Caco-2 (cell line): ENCODE measurements at regions not wholly inside any gene's neighbourhood (a gene's known extent, or its start where the extent isn't known, plus 50 kb on each side); places are given as distances from the start of the nearest gene placed in this dataset.

Experiments used
- BruUV-seq: library from RNA; stranded (reverse); fragments of 400-500 nt; replicated peaks from 2 replicates; lab custom pipeline; 2021; lab: Mats Ljungman, UMichigan
- CTCF ChIA-PET: fragments of 300-600 bp; sonication (Branson Sonifier 250); formaldehyde crosslinking; loops from one replicate; lab custom pipeline; 2022; ENCODE audit warnings: antibody characterized with exemption; lab: Charles Lee
- POLR2A ChIA-PET: fragments of 300-600 bp; sonication (Branson Sonifier 250); formaldehyde crosslinking; loops from one replicate; lab custom pipeline; 2022; ENCODE audit warnings: antibody characterized with exemption; lab: Charles Lee
- DNase-seq, 2 experiments: peaks; one replicate each; pipeline versions ENCODE4 v3.0.0 to v3.0.0-alpha.2; 2020 to 2022
- H3K27me3 ChIP-seq: replicated peaks from 2 replicates; pipeline ENCODE4 v1.6.0; 2011; ENCODE audit warnings: low read length; ENCODE audit not compliant: control insufficient read depth, insufficient read depth
- H3K36me3 ChIP-seq: 2 replicates; pipeline ENCODE4 v1.5.1; 2011; ENCODE audit warnings: low read length; ENCODE audit not compliant: control insufficient read depth, insufficient read depth
- H3K4me1 ChIP-seq: fragments of 250-450 bp; sonication (Bioruptor Pico); 2 replicates; pipeline ENCODE4 v1.5.1; 2020; ENCODE audit warnings: mild to moderate bottlenecking
- H3K4me3 ChIP-seq: 2 replicates; pipeline ENCODE4 v1.5.1; 2011; ENCODE audit warnings: low read depth, mild to moderate bottlenecking, control low read depth, low read length
- H3K9me3 ChIP-seq: fragments of 250-450 bp; sonication (Bioruptor Pico); 2 replicates; pipeline ENCODE4 v1.5.1; 2020; ENCODE audit warnings: mild to moderate bottlenecking, moderate library complexity
- H3K27ac Mint-ChIP-seq: one replicate; pipeline ENCODE4 v1.8.0; 2022; ENCODE audit warnings: mixed read lengths; ENCODE audit not compliant: unreplicated experiment
- H3K27me3 Mint-ChIP-seq: one replicate; pipeline ENCODE4 v1.8.0; 2022; ENCODE audit warnings: mixed read lengths; ENCODE audit not compliant: insufficient read depth, unreplicated experiment
- H3K36me3 Mint-ChIP-seq: one replicate; pipeline ENCODE4 v1.8.0; 2022; ENCODE audit warnings: mild to moderate bottlenecking, mixed read lengths; ENCODE audit not compliant: insufficient read depth, unreplicated experiment
- H3K4me1 Mint-ChIP-seq: one replicate; pipeline ENCODE4 v1.8.0; 2022; ENCODE audit warnings: low read depth, mixed read lengths; ENCODE audit not compliant: unreplicated experiment
- H3K4me3 Mint-ChIP-seq: one replicate; pipeline ENCODE4 v1.8.0; 2022; ENCODE audit warnings: mild to moderate bottlenecking, moderate library complexity, mixed read lengths; ENCODE audit not compliant: unreplicated experiment
- H3K9me3 Mint-ChIP-seq: one replicate; pipeline ENCODE4 v1.8.0; 2022; ENCODE audit warnings: mixed read lengths; ENCODE audit not compliant: unreplicated experiment
- intact Hi-C: fragments of 100-400 bp; cut with micrococcal nuclease; formaldehyde crosslinking; loops from one replicate; pipeline ENCODE4 v1.10.0; 2022; ENCODE audit not compliant: unreplicated experiment
- TF ChIP-seq, protein P1 (sequence below), 2 experiments: fragments of 200-600 bp in 1 of 2; IDR thresholded peaks; 1 replicate in 1 of 2; 2 replicates in 1 of 2; pipeline versions ENCODE4 v1.5.1 to v1.8.0; 2011 to 2022; ENCODE audit warnings: antibody characterized with exemption in 1 of 2, control low read depth in 1 of 2, inconsistent platforms in 1 of 2, low read depth in 1 of 2, low read length in 1 of 2, mild to moderate bottlenecking in 1 of 2, moderate library complexity in 1 of 2; ENCODE audit not compliant: insufficient read depth in 1 of 2, severe bottlenecking in 1 of 2, unreplicated experiment in 1 of 2

DNA sequence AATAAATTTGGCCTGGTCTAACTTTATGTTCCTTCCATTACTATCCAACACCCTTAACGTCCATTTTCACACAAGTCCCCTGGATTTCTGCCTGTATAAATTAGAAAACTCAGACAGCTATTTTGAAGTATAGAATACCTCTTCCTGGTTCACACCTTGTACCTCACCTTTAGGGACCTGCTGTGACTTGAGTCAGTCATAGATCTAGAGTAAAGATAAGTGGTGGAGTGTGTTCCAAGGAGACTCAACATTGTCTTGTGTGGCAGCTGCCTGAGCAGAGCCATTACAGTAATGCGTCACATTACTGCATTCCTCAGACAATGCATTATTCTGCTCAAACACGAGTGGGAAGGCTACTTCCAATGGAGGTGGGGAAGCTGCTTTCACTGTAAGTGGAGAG, 513.9 kb downstream of the ADRA2A start:
- no peaks in the 10 kb centered on the region for H3K9me3 ChIP-seq
- CTCF ChIA-PET, result no interaction called here
- Mint-ChIP-seq H3K4me3 (no peak overlapping the region), H3K4me1 (no peaks in the 10 kb centered on the region), H3K27me3 (peaks cover 5% of the 10 kb centered on the region), H3K27ac (no peak overlapping the region), H3K9me3 (no peaks in the 10 kb centered on the region), H3K36me3 (no peaks in the 10 kb centered on the region)
- intact Hi-C loops, result no loop called here
- no TSS peak for BruUV-seq
- H3K36me3 ChIP-seq, result no peaks in the 10 kb centered on the region
- no peaks in the 10 kb centered on the region for H3K4me1 ChIP-seq
- H3K4me3 ChIP-seq, result no peak overlapping the region
- DNase-seq, result no peak
- POLR2A ChIA-PET, result no interaction called here
- no peaks in the 10 kb centered on the region for H3K27me3 ChIP-seq
- TF ChIP-seq, protein P1, sequence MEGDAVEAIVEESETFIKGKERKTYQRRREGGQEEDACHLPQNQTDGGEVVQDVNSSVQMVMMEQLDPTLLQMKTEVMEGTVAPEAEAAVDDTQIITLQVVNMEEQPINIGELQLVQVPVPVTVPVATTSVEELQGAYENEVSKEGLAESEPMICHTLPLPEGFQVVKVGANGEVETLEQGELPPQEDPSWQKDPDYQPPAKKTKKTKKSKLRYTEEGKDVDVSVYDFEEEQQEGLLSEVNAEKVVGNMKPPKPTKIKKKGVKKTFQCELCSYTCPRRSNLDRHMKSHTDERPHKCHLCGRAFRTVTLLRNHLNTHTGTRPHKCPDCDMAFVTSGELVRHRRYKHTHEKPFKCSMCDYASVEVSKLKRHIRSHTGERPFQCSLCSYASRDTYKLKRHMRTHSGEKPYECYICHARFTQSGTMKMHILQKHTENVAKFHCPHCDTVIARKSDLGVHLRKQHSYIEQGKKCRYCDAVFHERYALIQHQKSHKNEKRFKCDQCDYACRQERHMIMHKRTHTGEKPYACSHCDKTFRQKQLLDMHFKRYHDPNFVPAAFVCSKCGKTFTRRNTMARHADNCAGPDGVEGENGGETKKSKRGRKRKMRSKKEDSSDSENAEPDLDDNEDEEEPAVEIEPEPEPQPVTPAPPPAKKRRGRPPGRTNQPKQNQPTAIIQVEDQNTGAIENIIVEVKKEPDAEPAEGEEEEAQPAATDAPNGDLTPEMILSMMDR (IDR thresholded peaks at IDR 0.05; ENCODE audit: insufficient read depth in 1 of 2, low read depth in 1 of 2, low read length in 1 of 2, severe bottlenecking in 1 of 2, unreplicated experiment in 1 of 2), result no peak

DNA sequence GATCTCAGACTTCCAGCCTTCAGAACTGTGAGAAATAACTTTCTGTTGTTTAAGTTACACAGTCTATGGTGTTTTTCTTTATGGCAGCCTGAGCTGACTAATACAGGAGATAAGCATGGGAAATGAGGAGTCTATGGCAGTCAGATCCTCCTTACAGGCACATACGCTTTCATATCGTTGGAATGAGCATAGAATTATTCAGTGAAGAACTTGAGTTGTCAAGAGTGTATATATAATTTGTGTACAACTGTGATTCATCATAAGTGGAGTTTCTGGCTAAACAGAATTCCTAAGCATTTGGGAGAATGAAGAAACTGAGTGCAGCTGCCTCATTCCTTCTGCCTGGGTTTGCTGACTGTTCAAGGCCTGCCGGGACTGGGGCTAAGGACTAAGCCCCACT, 516.7 kb downstream of the ADRA2A start:
- Mint-ChIP-seq H3K27ac (no peak overlapping the region), H3K4me3 (no peak overlapping the region), H3K4me1 (no peaks in the 10 kb centered on the region), H3K9me3 (no peaks in the 10 kb centered on the region), H3K36me3 (no peaks in the 10 kb centered on the region), H3K27me3 (peaks cover 9% of the 10 kb centered on the region)
- CTCF ChIA-PET, result no interaction called here
- POLR2A ChIA-PET, result no interaction called here
- TF ChIP-seq, protein P1 (IDR thresholded peaks at IDR 0.05; ENCODE audit: insufficient read depth in 1 of 2, low read depth in 1 of 2, low read length in 1 of 2, severe bottlenecking in 1 of 2, unreplicated experiment in 1 of 2), result no peak
- no peaks in the 10 kb centered on the region for H3K4me1 ChIP-seq
- H3K36me3 ChIP-seq, result no peaks in the 10 kb centered on the region
- BruUV-seq, result no TSS peak
- no peak overlapping the region for H3K4me3 ChIP-seq
- H3K9me3 ChIP-seq, result no peaks in the 10 kb centered on the region
- intact Hi-C loops, result no loop called here
- H3K27me3 ChIP-seq, result no peaks in the 10 kb centered on the region
- no peak for DNase-seq

DNA sequence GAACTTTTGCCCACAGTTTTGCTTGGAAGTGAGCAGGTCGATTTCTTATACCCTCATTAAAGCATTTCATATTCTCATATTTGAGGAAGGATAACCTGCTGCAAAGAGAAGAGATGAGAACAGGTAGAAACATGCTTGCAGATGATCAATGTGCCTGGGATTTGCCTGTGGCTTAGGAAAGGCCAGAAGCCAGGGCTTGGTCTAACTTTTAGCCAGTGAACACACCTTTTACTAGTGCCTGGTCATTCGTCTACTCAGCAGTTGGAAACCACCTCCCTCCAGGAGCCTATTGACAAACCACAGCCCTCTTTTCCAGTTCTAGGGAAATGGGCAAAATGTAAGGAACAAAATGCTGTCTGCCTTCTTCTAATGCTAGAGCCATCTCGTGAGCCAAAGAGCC, 518.3 kb downstream of the ADRA2A start:
- Mint-ChIP-seq H3K27me3 (peaks cover 12% of the 10 kb centered on the region), H3K4me1 (no peaks in the 10 kb centered on the region), H3K4me3 (no peak overlapping the region), H3K36me3 (no peaks in the 10 kb centered on the region), H3K27ac (no peak overlapping the region), H3K9me3 (no peaks in the 10 kb centered on the region)
- CTCF ChIA-PET, result no interaction called here
- H3K4me1 ChIP-seq, result no peaks in the 10 kb centered on the region
- no peaks in the 10 kb centered on the region for H3K9me3 ChIP-seq
- no TSS peak for BruUV-seq
- POLR2A ChIA-PET, result no interaction called here
- intact Hi-C loops, result no loop called here
- no peak for DNase-seq
- H3K4me3 ChIP-seq, result no peak overlapping the region
- H3K27me3 ChIP-seq, result no peaks in the 10 kb centered on the region
- TF ChIP-seq, protein P1 (IDR thresholded peaks at IDR 0.05; ENCODE audit: insufficient read depth in 1 of 2, low read depth in 1 of 2, low read length in 1 of 2, severe bottlenecking in 1 of 2, unreplicated experiment in 1 of 2), result no peak
- H3K36me3 ChIP-seq, result no peaks in the 10 kb centered on the region
